Astrocyte of the spinal cord (primary cell): ENCODE measurements at regions not wholly inside any gene's neighbourhood (a gene's known extent, or its start where the extent isn't known, plus 50 kb on each side); places are given as distances from the start of the nearest gene placed in this dataset.
"Not testable (repeated sequence)": the region's sequence is repeated elsewhere in the genome, so short reads cannot be mapped to it uniquely, and the experiment has no call there.

Experiments used
- DNase-seq: peaks from one replicate; pipeline ENCODE4 v3.0.0; 2011; ENCODE audit warnings: low read depth, low spot score
- H3K4me3 ChIP-seq: 2 replicates; pipeline ENCODE4 v1.5.1; 2011; ENCODE audit warnings: low read depth, mild to moderate bottlenecking, low read length, moderate library complexity
- in situ Hi-C: cut with HindIII; loops from 2 replicates; pipeline ENCODE4 v1.10.0; 2017; ENCODE audit warnings: low sequenced_read_pairs
- TF ChIP-seq, protein P1 (sequence below): IDR thresholded peaks from 2 replicates; pipeline ENCODE4 v1.5.1; 2012; ENCODE audit warnings: low read depth, mild to moderate bottlenecking, low read length, inconsistent platforms

- in situ Hi-C loops = no loop called here
- TF ChIP-seq, protein P1, sequence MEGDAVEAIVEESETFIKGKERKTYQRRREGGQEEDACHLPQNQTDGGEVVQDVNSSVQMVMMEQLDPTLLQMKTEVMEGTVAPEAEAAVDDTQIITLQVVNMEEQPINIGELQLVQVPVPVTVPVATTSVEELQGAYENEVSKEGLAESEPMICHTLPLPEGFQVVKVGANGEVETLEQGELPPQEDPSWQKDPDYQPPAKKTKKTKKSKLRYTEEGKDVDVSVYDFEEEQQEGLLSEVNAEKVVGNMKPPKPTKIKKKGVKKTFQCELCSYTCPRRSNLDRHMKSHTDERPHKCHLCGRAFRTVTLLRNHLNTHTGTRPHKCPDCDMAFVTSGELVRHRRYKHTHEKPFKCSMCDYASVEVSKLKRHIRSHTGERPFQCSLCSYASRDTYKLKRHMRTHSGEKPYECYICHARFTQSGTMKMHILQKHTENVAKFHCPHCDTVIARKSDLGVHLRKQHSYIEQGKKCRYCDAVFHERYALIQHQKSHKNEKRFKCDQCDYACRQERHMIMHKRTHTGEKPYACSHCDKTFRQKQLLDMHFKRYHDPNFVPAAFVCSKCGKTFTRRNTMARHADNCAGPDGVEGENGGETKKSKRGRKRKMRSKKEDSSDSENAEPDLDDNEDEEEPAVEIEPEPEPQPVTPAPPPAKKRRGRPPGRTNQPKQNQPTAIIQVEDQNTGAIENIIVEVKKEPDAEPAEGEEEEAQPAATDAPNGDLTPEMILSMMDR = no peak
- no peak for DNase-seq
- no peak overlapping the region for H3K4me3 ChIP-seq
These were observed 836.6 kb downstream of the RNF144A start for GRCh38 chr2:7753777-7754176.

- in situ Hi-C loops = no loop called here
- TF ChIP-seq, protein P1 = no peak
- no peak for DNase-seq
These were observed 838.7 kb downstream of the RNF144A start for GRCh38 chr2:7755879-7756278.

DNA sequence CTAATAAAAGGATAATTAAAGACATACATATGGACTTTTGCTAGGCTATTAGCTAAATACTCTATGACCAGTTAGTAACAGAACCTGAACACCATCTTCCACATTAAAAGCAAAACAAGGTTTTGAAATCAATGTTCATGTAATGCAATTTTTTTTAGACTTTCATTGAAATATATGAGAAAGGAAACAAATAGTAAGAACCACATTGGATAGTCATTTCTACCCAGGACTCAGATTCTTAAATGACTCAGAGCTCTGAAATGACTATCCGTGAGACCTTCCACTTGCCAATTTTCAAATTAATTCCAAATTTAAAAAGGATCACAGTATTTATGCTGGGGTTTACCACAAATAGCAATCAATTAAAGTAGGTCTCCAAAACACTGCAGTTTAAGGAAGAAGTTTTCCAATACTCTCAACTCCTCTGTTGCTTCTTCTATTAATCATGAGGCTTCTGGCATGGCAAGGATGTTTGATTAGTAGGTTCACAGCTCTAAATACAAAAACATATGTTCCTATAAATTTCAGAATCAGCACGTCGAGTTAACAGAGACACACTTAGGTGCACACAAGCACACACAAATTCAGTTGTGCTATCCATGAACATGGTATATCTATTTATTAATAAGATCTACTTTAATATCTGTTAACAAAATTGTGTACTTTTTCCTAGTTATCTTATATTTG, 841.0 kb downstream of the RNF144A start:
- no peak overlapping the region for H3K4me3 ChIP-seq
- TF ChIP-seq, protein P1 = no peak
- DNase-seq = no peak
- in situ Hi-C loops = no loop called here

More at GRCh38 chr2:7755879-7756278, 838.7 kb downstream of the RNF144A start:
- no peak overlapping the region for H3K4me3 ChIP-seq

DNA sequence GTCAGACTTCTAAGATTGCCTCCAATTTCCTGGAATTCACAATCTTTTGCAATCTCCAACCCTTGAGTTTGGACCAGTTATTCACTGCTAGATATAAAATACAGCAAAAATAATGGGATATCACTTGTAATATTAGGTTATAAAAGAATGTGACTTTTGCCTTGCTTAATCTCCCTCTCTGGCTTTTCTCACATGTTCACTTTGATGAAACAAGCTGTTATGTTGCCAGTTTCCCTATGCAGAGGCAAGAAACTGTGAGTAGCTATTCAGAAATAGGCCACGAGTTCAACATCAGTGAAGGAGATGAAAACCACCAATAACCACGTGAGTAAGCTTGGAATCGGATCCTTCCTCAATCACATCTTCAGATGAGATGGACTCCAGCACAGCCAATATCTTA, 842.7 kb downstream of the RNF144A start:
- TF ChIP-seq, protein P1 = no peak
- in situ Hi-C loops = no loop called here
- DNase-seq = no peak
- no peak overlapping the region for H3K4me3 ChIP-seq

DNA sequence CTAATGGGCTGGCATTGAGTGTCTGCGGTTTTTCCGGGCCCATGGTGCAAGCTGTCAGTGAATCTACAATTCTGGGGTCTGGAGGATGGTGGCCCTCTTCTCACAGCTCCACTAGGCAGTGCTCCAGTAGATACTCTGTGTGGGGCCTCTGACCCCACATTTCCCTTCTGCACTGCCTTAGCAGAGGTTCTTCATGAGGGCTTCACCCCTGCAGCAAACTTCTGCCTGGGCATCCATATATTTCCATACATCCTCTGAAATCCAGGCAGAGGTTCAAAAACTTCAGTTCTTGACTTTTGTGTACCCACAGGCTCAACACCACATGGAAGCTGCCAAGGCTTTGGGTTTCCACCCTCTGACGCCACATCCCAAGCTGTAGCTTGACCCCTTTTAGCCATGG, 846.2 kb downstream of the RNF144A start:
- H3K4me3 ChIP-seq, in situ Hi-C loops, DNase-seq: not testable (repeated sequence)

- no peak for DNase-seq
- TF ChIP-seq, protein P1 = no peak
- in situ Hi-C loops = no loop called here
- H3K4me3 ChIP-seq = no peak overlapping the region
These were observed 848.0 kb downstream of the RNF144A start for GRCh38 chr2:7765236-7765635.

DNA sequence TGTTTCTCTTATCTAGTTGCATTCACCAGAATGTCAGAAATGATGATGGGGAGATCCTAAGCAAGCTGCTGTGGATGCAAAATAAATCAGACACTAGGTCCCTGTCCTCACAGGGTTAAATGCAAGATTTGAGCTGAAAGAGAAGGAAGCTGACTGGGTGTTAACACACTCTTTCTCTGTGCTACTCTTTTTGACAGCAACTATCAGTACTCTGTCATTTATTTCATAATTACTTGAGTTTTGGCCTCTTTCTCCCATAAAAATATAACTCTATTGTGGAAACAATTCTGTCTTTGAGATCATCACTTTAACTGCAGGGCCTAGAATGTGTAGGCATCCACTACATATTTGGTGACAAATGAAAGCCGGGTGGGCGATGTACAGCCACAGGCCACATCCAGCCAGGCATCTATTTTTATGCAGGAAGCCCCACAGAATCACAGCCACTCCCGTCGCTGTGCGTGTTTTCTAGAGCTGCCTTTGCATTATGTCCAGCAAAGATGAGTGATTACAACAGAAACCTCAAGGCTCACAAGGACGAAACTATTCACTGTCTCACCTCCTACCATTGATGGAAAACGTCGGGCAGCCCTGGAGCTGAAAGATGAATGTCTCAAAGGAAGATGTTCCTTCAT, 849.0 kb downstream of the RNF144A start:
- DNase-seq = no peak
- TF ChIP-seq, protein P1 = no peak
- H3K4me3 ChIP-seq = no peak overlapping the region
- in situ Hi-C loops = no loop called here
